ENCODE measurements at regions not wholly inside any gene's neighbourhood (a gene's known extent, or its start where the extent isn't known, plus 50 kb on each side); places are given as distances from the start of the nearest gene placed in this dataset.

- TF ChIP-seq CTCF (IDR thresholded peaks at IDR 0.05), result no peak
- TF ChIP-seq POLR2A (IDR thresholded peaks at IDR 0.05), result no peak
- no peak overlapping the region for H3K4me3 ChIP-seq
- WGBS, 2 donors, result 98 to 100% methylated on average over 4 to 7 of the region's 7 CpGs
These were observed 75.0 kb upstream of the PITX1 start for GRCh38 chr5:135108992-135109391.

GRCh38 chr5:135108569-135108968 is 74.5 kb upstream of the PITX1 start:
- TF ChIP-seq POLR2A (IDR thresholded peaks at IDR 0.05) (no peak), CTCF (IDR thresholded peaks at IDR 0.05) (no peak)
- Histone ChIP-seq H3K27me3 (no peaks in the 10 kb centered on the region), H3K36me3 (ENCODE audit: low read depth, missing control alignments) (no peaks in the 10 kb centered on the region), H3K4me3 (no peak overlapping the region), H3K27ac (no peak overlapping the region), H3K4me1 (no peaks in the 10 kb centered on the region), H3K9me3 (no peaks in the 10 kb centered on the region)
- DNase-seq, result no peak
- intact Hi-C loops (cut with DNase I; ENCODE audit: low total_unique reads), result no loop called here
- WGBS, 2 donors, result 96 to 99% methylated on average over 3 of the region's 3 CpGs

More at GRCh38 chr5:135108992-135109391, 75.0 kb upstream of the PITX1 start:
- Histone ChIP-seq H3K9me3 (no peaks in the 10 kb centered on the region), H3K36me3 (ENCODE audit: low read depth, missing control alignments) (no peaks in the 10 kb centered on the region), H3K4me1 (no peaks in the 10 kb centered on the region), H3K27ac (no peak overlapping the region), H3K27me3 (no peaks in the 10 kb centered on the region)
- DNase-seq, result no peak
- intact Hi-C loops (cut with DNase I; ENCODE audit: low total_unique reads), result no loop called here

GRCh38 chr5:135107986-135108385 is 74.0 kb upstream of the PITX1 start:
- Histone ChIP-seq H3K9me3 (no peaks in the 10 kb centered on the region), H3K36me3 (ENCODE audit: low read depth, missing control alignments) (no peaks in the 10 kb centered on the region), H3K4me1 (no peaks in the 10 kb centered on the region), H3K4me3 (no peak overlapping the region), H3K27ac (no peak overlapping the region), H3K27me3 (no peaks in the 10 kb centered on the region)
- no peak for TF ChIP-seq POLR2A (IDR thresholded peaks at IDR 0.05)
- no peak for TF ChIP-seq CTCF (IDR thresholded peaks at IDR 0.05)
- 93 to 100% methylated on average over 3 of the region's 3 CpGs for WGBS, 2 donors
- intact Hi-C loops (cut with DNase I; ENCODE audit: low total_unique reads), result no loop called here
- DNase-seq, result no peak

- no peak for DNase-seq
- no peaks in the 10 kb centered on the region for H3K4me1 ChIP-seq
- TF ChIP-seq CTCF (IDR thresholded peaks at IDR 0.05) (no peak), POLR2A (IDR thresholded peaks at IDR 0.05) (no peak)
- intact Hi-C loops (cut with DNase I; ENCODE audit: low total_unique reads), result no loop called here
- H3K9me3 ChIP-seq, result no peaks in the 10 kb centered on the region
- H3K36me3 ChIP-seq (ENCODE audit: low read depth, missing control alignments), result no peaks in the 10 kb centered on the region
- no peaks in the 10 kb centered on the region for H3K27me3 ChIP-seq
- no peak overlapping the region for H3K27ac ChIP-seq
- WGBS, 2 donors, result 50 to 70% methylated on average over 16 to 19 of the region's 19 CpGs
- H3K4me3 ChIP-seq, result no peak overlapping the region
These were observed 72.8 kb upstream of the PITX1 start for GRCh38 chr5:135106610-135107471.

GRCh38 chr5:135106136-135106535 is 72.1 kb upstream of the PITX1 start:
- no peak for DNase-seq

More at GRCh38 chr5:135106136-135106535, 72.1 kb upstream of the PITX1 start:
- intact Hi-C loops (cut with DNase I; ENCODE audit: low total_unique reads), result no loop called here
- Histone ChIP-seq H3K4me1 (no peaks in the 10 kb centered on the region), H3K4me3 (no peak overlapping the region), H3K27me3 (no peaks in the 10 kb centered on the region), H3K27ac (no peak overlapping the region), H3K9me3 (no peaks in the 10 kb centered on the region), H3K36me3 (ENCODE audit: low read depth, missing control alignments) (no peaks in the 10 kb centered on the region)
- TF ChIP-seq CTCF (IDR thresholded peaks at IDR 0.05) (no peak), POLR2A (IDR thresholded peaks at IDR 0.05) (no peak)
- 77 to 85% methylated on average over 3 of the region's 3 CpGs for WGBS, 2 donors

All from testis (tissue), 2 donors.